GM12873 (cell line): ENCODE measurements at regions not wholly inside any gene's neighbourhood (a gene's known extent, or its start where the extent isn't known, plus 50 kb on each side); places are given as distances from the start of the nearest gene placed in this dataset.

Experiments
- TF ChIP-seq, protein P1 (sequence below): IDR thresholded peaks from 2 replicates; pipeline ENCODE4 v1.5.1; 2012; ENCODE audit warnings: low read depth, mild to moderate bottlenecking, moderate library complexity, low read length, control low read depth; ENCODE audit not compliant: insufficient read depth; ENCODE audit errors: missing control alignments

DNA sequence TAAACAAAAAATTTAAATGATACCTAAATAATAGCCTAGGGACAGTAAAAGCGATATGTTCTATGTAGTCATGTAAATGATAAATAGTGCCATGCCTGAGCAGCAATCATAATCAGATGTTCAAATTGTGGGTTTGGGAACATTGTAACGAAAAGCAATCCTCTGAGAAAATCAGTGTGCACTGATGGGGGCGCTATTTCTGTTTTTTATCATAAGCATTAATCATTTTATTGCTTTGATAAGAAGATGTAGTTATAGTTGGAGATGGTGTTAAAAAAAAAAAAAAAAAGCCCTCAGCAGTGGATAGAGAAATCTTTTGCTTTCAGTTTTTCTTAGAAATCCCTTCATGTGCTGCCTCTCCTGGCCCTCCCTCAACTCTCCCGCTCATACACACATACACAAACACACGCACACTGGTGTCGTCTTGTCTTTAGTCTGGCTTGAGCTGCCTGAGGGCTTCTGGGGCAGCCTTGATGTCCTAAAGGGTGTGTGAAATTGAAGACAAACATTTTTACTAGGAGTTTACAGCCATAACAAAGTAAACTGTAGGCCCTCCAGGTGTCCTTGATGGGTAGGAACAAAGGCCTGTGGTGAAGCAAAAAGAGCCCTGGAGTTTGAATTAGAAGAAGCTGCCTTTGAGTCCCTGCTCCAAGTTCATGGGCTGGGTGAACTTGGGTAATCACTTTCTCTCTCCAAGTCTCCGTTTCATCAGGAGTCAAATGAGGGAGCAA, 428.1 kb downstream of the SOX2 start:
- TF ChIP-seq, protein P1, sequence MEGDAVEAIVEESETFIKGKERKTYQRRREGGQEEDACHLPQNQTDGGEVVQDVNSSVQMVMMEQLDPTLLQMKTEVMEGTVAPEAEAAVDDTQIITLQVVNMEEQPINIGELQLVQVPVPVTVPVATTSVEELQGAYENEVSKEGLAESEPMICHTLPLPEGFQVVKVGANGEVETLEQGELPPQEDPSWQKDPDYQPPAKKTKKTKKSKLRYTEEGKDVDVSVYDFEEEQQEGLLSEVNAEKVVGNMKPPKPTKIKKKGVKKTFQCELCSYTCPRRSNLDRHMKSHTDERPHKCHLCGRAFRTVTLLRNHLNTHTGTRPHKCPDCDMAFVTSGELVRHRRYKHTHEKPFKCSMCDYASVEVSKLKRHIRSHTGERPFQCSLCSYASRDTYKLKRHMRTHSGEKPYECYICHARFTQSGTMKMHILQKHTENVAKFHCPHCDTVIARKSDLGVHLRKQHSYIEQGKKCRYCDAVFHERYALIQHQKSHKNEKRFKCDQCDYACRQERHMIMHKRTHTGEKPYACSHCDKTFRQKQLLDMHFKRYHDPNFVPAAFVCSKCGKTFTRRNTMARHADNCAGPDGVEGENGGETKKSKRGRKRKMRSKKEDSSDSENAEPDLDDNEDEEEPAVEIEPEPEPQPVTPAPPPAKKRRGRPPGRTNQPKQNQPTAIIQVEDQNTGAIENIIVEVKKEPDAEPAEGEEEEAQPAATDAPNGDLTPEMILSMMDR = no peak

DNA sequence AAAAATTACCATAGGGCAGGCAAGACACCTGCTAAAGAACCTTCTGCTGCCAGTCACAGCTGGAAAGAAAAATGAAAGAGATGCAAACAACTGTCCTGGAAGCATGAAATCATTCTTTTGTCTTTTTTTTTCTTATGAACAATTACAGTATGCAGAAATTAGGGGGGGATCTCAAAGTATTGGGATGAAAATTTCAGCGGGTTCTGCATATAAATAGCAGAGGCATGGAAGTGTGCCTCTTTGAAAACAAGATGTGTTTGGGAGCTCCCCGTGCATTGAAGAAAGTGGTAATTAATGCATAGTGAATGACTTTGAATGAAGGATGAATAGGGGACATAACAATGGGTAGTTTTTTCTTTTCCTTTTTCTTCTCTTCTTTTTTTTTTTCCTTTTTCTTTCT, 431.2 kb downstream of the SOX2 start:
- TF ChIP-seq, protein P1 = no peak

DNA sequence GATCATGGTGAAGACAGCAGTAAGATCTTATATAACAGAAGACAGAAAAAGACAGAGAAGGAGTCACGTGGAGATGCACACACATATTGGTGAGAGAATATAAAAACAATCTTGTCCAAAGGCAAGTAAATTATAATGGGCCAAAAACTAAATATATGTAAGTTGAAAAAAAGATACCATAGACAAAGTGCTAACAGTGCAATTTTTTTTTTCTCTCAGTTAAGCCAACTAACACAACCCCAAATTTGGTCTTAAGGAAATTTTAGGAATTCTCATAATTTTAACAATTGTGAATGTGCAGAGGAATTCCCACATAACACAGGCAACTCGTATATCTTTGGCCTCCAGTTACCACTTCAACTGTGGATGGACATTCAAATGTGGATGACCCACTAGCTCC, 432.2 kb downstream of the SOX2 start:
- TF ChIP-seq, protein P1 = no peak

DNA sequence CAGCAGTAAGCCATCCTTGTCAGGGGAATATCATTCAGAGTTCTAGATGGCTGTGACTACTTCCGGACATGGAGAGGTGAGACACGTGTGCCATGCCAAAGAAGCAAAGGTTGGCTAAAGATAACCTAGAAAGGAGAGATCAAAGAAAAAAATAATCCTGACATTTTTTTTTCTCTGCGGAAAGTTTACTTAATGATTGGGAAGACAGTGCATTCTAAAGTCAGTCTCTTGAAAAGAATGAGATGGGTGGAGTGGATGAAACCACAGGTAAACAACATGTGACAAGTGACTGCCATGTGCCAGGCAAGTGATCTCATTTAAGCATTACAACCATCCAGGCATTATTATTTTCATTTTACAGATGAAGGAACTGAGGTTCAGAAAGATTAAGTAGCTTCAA, 436.6 kb downstream of the SOX2 start:
- TF ChIP-seq, protein P1 = no peak

DNA sequence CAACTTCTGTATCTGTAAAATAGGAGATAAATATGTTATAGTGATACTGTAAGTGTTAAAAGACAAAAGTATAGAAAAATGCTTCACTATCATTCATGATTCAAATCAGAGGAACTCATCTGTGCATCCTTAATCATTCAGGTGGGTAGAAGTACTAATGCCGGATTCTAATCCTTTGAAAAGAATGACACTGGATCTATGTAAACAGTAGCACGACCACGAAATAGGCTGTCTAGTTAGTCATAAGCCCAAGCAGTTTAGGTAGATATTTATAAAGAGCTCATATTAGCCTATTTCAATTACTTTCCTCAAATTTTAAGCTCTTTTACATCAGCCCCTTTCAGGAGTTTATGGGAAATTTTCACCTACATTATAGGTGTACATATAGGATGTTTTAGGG, 437.9 kb downstream of the SOX2 start:
- TF ChIP-seq, protein P1 = no peak

DNA sequence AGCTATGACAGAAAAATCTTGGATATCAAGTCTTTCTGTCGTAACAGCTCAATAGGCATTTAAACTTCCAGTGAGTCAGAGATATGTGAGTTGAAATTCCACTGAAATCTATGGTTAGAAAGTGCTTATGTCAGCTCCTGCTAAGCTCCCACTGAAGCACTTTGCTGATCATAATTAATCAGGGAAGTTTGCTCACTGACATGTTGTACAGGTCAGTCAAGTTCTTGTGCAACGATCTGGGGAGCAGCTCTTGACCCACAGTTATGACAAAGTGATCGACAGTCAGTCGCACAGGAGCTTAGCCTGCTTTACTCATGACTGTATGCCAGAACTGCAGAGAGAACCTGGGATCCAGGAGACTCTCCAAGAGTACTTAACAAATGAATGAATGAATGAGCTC, 453.5 kb downstream of the SOX2 start:
- TF ChIP-seq, protein P1 = no peak

DNA sequence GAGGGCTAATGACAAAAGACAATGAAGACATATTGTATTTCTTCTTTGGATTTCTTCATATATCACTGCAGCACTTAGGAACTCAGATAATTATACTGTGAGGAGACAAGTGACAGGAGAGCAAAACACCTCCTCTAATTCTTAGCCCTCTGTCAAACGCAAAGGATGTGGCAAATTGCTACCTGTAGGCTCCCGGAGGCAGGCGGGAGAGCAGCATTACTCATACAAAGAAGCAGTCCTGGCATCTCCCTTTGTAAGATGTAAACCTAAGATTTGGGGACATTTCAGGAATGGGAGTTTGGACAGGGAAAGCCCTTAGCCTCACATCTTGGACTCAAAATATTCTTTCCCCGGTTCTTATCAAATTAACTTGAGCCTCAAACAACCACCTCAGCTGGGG, 460.8 kb downstream of the SOX2 start:
- TF ChIP-seq, protein P1 = no peak
